Skeletal muscle tissue (tissue), 3 donors: ENCODE measurements at regions not wholly inside any gene's neighbourhood (a gene's known extent, or its start where the extent isn't known, plus 50 kb on each side); places are given as distances from the start of the nearest gene placed in this dataset.

Experiments
- H3K27ac ChIP-seq: one replicate; pipeline ENCODE4 v1.7.0; 2013; ENCODE audit warnings: mild to moderate bottlenecking, low read depth, low read length, inconsistent platforms
- H3K27me3 ChIP-seq, 3 donors: one replicate each; pipeline ENCODE4 v1.7.0; 2013; ENCODE audit warnings: low read length in 3 of 3; ENCODE audit not compliant: control insufficient read depth in 3 of 3, insufficient read depth in 3 of 3
- H3K36me3 ChIP-seq, 3 donors: one replicate each; pipeline ENCODE4 v1.7.0; 2013; ENCODE audit warnings: low read length in 3 of 3; ENCODE audit not compliant: control insufficient read depth in 3 of 3, insufficient read depth in 3 of 3
- H3K4me1 ChIP-seq, 3 donors: one replicate each; pipeline ENCODE4 v1.7.0; 2013; ENCODE audit warnings: low read length in 3 of 3, mild to moderate bottlenecking in 3 of 3; ENCODE audit not compliant: control insufficient read depth in 3 of 3, insufficient read depth in 3 of 3
- H3K4me3 ChIP-seq, 3 donors: one replicate each; pipeline ENCODE4 v1.7.0; 2013; ENCODE audit warnings: low read length in 3 of 3
- H3K9ac ChIP-seq, 3 donors: one replicate each; pipeline ENCODE4 v1.7.0; 2013; ENCODE audit warnings: low read length in 3 of 3, mild to moderate bottlenecking in 3 of 3, moderate library complexity in 2 of 3, low read depth in 1 of 3
- H3K9me3 ChIP-seq, 3 donors: one replicate each; pipeline ENCODE4 v1.7.0; 2013; ENCODE audit warnings: low read length in 3 of 3; ENCODE audit not compliant: control insufficient read depth in 3 of 3
- donor health status: Osteomylitis.

- Histone ChIP-seq H3K9ac (no peak overlapping the region), H3K36me3 (no peaks in the 10 kb centered on the region), H3K9me3 (no peaks in the 10 kb centered on the region), H3K27me3 (no peaks in the 10 kb centered on the region), H3K4me1 (peaks cover 8 to 13% (median 9%) of the 10 kb centered on the region in 3 donors), H3K27ac (no peak overlapping the region), H3K4me3 (no peak overlapping the region)
Observed at GRCh38 chr4:184892999-184893398, 67.2 kb upstream of the ACSL1 start.

DNA sequence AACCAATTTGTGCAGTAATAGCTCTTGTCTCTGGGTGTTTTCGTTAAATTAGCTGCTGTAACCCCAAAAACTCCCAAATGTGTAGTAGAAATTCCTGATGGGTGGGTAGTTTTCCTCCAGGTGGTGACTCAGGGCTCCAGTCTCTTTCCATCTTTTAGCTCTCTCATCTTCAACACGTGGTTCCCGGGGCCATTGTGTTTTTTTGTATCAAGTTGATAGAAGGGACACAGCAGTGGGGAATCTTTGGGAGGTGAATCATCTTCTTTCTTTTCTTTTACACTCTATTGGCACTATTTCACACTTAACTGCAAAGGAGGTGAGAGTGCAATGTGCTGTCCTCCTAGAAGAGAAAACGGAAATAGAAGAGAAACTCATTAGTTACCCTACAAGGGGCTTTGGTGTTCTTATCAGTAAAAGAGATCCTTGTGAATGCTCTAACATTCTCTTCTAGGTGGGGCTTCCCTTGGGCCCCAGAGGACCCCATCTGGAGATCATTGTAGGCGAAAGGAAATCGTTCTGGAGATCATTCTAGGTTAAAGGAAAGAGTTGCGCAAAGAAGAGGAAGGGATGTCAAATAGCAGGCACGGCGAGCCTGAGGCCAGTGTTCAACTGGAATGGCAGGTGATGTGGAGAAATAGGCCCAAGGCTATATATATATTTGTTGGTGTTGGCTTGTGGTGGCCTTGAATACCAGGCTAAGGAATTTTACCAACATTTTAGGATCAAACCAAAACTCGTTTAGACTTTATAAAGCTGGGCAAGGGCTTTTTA, 68.2 kb upstream of the ACSL1 start:
- Histone ChIP-seq H3K9me3 (no peaks in the 10 kb centered on the region), H3K27me3 (no peaks in the 10 kb centered on the region), H3K4me3 (no peak overlapping the region), H3K9ac (no peak overlapping the region), H3K36me3 (no peaks in the 10 kb centered on the region), H3K27ac (no peak overlapping the region), H3K4me1 (peaks cover 8 to 13% (median 12%) of the 10 kb centered on the region in 3 donors)

- Histone ChIP-seq H3K4me1 (peaks cover 11 to 19% (median 15%) of the 10 kb centered on the region in 3 donors), H3K27me3 (no peaks in the 10 kb centered on the region), H3K4me3 (no peak overlapping the region), H3K9ac (no peak overlapping the region), H3K27ac (no peak overlapping the region), H3K36me3 (no peaks in the 10 kb centered on the region), H3K9me3 (no peaks in the 10 kb centered on the region)
Observed at GRCh38 chr4:184895012-184895695, 69.4 kb upstream of the ACSL1 start.

GRCh38 chr4:184896868-184897715, 71.3 kb upstream of the ACSL1 start:
- H3K36me3 ChIP-seq: no peaks in the 10 kb centered on the region
- no peaks in the 10 kb centered on the region for H3K9me3 ChIP-seq
- no peak overlapping the region for H3K4me3 ChIP-seq
- H3K9ac ChIP-seq: no peak overlapping the region
- no peak overlapping the region for H3K27ac ChIP-seq
- H3K4me1 ChIP-seq: peaks cover 11 to 19% (median 15%) of the 10 kb centered on the region in 3 donors
- no peaks in the 10 kb centered on the region for H3K27me3 ChIP-seq

DNA sequence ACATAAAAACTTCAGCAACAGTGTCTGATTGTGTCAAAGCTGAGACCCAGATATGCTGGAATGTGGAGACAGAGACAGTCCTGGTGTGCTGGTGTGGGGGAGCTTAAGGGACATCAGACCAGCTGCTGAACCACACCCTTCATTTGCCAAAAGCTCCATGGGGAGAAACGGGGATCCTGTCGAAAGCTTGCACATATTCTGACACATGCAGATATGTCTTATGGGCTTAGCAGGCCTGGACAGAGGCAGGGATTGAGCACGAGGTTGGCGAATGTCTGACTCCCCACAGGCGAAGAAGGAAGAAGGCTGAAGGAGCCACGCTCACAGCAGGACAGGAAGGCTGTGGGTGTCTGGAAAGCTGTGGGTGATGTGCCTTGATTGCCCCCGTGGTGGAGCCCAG, 72.1 kb upstream of the ACSL1 start:
- no peaks in the 10 kb centered on the region for H3K27me3 ChIP-seq
- H3K4me1 ChIP-seq: peaks cover 11 to 19% (median 15%) of the 10 kb centered on the region in 3 donors
- H3K27ac ChIP-seq: no peak overlapping the region
- no peaks in the 10 kb centered on the region for H3K36me3 ChIP-seq
- H3K9me3 ChIP-seq: no peaks in the 10 kb centered on the region
- no peak overlapping the region for H3K4me3 ChIP-seq
- H3K9ac ChIP-seq: no peak overlapping the region

DNA sequence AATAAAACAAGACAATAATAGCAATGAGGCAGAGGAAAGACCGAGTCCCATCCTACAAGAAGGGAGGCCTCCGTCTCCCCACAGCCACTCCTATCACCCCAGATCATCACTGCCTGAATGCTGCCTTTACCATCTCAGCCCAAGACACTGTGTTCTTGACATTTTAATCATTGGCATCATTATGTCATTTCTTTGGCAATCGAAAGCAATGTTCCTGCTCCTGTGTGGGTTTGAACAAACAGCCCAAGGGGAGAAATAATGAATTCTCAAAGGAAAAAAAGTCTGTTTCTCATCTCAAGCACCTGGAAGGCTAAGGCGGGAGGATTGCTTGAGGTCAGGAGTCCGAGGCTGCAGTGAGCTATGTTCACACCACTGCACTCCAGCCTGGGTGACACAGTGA, 73.0 kb upstream of the ACSL1 start:
- H3K9me3 ChIP-seq: no peaks in the 10 kb centered on the region
- no peak overlapping the region for H3K4me3 ChIP-seq

DNA sequence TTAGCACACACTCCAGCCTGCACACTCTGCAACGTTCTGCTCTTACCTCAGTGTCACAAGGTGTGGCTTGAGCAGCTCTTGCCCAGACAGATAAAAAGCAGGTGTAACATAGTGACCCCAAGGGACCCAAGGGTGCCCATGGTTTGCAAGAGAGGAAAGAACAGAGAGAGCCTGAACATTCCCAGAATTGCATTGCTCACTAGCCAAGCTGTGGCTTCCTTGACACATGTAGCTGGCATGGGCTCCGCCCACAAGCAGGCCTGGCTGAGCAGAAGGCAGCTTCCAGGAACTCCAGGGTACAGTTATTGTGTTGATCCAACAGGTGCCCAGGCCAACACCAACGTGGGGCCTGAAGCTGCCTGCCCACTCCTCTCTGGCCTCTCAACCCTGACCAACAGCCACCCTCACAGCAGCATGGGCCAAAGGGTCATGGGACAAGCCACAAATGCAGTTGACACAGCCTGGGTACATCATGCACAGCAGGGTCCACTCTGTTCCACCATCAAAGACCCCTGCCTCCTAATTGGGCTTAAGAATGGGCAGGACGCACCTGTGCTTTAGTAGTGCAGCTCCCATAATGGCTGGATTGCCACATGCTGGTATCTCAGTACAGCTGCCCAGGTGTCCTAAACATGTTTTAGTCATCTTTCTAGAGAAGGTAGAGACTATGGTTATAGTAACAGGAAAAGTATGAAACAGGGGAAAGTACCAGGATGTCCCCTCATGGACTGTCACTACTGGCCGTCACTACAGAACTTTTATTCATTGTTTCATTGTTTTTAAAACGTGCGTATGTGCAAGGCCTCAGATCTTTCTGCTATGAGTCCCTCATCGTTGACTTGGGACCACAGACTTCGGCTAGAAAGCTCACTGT, 73.7 kb upstream of the ACSL1 start:
- H3K4me1 ChIP-seq: peaks cover 11 to 15% (median 15%) of the 10 kb centered on the region in 3 donors
- no peaks in the 10 kb centered on the region for H3K9me3 ChIP-seq
- no peaks in the 10 kb centered on the region for H3K27me3 ChIP-seq
- no peaks in the 10 kb centered on the region for H3K36me3 ChIP-seq
- H3K27ac ChIP-seq: no peak overlapping the region
- H3K9ac ChIP-seq: no peak overlapping the region
- no peak overlapping the region for H3K4me3 ChIP-seq

More for the DNA sequence above, 73.0 kb upstream of the ACSL1 start:
- Histone ChIP-seq H3K27ac (no peak overlapping the region), H3K9ac (no peak overlapping the region), H3K4me1 (peaks cover 11 to 19% (median 15%) of the 10 kb centered on the region in 3 donors), H3K36me3 (no peaks in the 10 kb centered on the region), H3K27me3 (no peaks in the 10 kb centered on the region)

DNA sequence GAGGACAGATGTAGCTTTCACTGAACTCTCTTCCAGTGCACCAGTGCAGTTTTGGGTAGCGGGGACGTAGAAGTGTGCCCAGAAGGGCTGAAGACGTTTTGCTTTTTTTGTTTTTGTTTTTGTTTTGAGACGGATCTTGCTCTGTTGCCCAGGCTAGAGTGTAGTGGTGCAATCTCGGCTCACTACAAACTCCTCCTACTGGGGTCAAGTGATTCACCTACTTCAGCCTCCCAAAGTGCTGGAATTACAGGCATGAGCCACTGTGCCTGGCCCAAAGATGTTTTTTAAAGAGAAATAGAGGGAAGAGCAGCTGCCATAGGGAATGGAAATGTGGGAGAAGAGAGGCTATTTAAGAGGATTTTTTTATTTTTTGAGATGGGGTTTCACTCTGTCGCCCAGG, 74.4 kb upstream of the ACSL1 start:
- Histone ChIP-seq H3K9ac (no peak overlapping the region), H3K27ac (no peak overlapping the region), H3K36me3 (no peaks in the 10 kb centered on the region), H3K4me3 (no peak overlapping the region), H3K4me1 (peaks cover 7 to 13% (median 9%) of the 10 kb centered on the region in 3 donors), H3K27me3 (no peaks in the 10 kb centered on the region), H3K9me3 (no peaks in the 10 kb centered on the region)

GRCh38 chr4:184902550-184902949, 76.8 kb upstream of the ACSL1 start:
- Histone ChIP-seq H3K4me3 (no peak overlapping the region), H3K36me3 (no peaks in the 10 kb centered on the region), H3K27ac (no peak overlapping the region), H3K27me3 (no peaks in the 10 kb centered on the region), H3K4me1 (peaks cover 3 to 9% (median 6%) of the 10 kb centered on the region in 3 donors), H3K9me3 (no peaks in the 10 kb centered on the region), H3K9ac (no peak overlapping the region)
